Activated CD4-positive, alpha-beta T cell treated with anti-CD3 and anti-CD28 coated beads, Interleukin-2, amount 50 U/mL, for 16 hours (primary cell): ENCODE measurements at regions not wholly inside any gene's neighbourhood (a gene's known extent, or its start where the extent isn't known, plus 50 kb on each side); places are given as distances from the start of the nearest gene placed in this dataset.
"Not testable (repeated sequence)": the region's sequence is repeated elsewhere in the genome, so short reads cannot be mapped to it uniquely, and the experiment has no call there.

Experiments used
- DNase-seq: peaks from one replicate; pipeline ENCODE4 v3.0.0-alpha.2; 2020

DNA sequence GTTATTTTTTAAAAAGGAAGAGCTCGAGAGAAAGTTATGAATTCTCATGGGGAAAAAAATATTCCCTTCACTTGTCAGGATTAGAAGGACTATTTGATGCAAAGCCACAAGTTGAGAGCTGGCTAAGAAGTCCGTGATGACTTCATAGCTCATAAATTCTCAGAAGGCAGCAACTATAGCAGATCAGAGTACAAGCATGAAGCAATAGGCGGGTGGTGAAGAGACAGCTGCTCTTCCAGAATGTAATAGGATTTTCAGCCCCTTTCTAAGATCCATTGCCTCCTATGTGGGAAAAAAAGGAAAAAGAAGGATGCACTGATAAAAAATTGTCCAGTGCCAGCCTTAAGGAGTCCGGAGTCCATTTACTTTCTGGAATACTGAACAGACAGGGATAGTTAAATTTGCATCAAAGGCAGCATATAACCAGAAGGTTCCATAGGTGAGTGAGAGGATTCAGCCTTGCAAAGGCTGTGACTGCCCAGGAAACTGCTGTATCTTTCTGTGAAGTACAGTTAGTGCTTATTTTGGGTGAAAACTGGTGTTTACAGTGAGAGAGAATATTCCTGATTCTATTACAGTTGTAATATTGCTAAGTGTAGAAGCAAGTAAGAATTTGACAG lies 929.5 kb upstream of the ALCAM start:
- no peak for DNase-seq

- DNase-seq, result no peak
Measured at GRCh38 chr3:104437891-104438290, 928.8 kb upstream of the ALCAM start.

GRCh38 chr3:104438706-104439105 lies 928.0 kb upstream of the ALCAM start:
- no peak for DNase-seq

DNA sequence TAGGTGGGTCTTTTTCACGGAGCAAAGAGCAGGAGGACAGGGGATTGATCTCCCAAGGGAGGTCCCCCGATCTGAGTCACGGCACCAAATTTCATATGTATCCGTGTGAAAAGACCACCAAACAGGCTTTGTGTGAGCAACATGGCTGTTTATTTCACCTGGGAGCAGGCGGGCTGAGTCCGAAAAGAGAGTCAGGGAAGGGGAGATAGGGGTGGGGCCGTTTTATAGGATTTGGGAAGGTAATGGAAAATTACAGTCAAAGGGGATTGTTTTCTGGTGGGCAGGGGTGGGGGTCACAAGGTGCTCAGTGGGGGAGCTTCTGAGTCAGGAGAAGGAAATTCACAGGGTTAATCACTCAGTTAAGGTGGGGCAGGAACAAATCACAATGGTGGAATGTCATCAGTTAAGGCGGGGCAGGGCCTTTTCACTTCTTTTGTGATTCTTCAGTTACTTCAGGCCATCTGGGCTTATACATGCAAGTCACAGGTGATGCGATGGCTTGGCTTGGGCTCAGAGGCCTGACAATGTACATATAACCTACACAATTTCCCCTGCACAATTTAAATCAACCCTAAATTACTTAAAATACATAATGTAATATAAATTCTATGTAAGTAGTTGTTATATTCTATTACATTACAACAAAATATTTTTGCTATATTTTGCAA lies 921.3 kb upstream of the ALCAM start:
- DNase-seq, result not testable (repeated sequence)

GRCh38 chr3:104447681-104448080 lies 919.0 kb upstream of the ALCAM start:
- DNase-seq, result no peak

DNA sequence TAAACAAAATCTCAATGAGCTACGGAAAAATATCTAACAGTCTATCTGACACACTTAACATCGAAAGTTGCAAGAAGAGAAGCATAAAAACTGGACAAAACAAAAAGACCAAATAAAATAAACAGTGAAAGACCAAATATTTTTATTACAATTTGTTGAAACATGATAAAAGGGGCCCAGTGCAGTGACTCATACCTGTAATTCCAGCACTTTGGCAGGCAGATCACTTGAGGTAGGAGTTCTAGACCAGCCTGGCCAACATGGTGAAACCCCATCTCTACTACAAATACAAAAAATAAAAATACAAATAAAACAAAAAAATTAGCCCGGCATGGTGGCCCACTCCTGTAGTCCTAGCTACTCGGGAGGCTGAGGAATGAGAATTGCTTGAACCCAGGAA lies 914.0 kb upstream of the ALCAM start:
- no peak for DNase-seq

GRCh38 chr3:104458657-104459056 lies 908.1 kb upstream of the ALCAM start:
- no peak for DNase-seq

- DNase-seq, result no peak
Measured at GRCh38 chr3:104460477-104461406, 906.0 kb upstream of the ALCAM start.

DNA sequence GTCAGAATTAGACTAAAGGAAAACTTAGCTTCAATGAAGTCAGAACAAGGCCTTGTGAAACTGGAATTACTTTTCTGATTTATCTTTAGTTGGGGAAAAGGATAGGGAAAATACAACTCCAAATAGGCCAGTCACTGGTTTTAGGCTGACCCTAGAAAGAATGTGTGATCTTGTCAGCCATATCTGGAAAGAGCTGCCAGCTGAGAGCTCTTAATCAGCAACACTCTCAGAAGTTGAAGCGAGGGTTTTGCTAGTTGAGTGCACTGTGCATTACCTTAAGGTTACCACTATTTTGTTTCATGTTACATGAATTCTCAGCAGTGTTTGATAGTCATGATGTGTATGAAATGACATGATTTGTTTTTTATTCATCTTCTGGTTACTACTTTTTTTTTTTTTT lies 905.3 kb upstream of the ALCAM start:
- DNase-seq, result no peak

GRCh38 chr3:104472221-104472620 lies 894.5 kb upstream of the ALCAM start:
- no peak for DNase-seq

DNA sequence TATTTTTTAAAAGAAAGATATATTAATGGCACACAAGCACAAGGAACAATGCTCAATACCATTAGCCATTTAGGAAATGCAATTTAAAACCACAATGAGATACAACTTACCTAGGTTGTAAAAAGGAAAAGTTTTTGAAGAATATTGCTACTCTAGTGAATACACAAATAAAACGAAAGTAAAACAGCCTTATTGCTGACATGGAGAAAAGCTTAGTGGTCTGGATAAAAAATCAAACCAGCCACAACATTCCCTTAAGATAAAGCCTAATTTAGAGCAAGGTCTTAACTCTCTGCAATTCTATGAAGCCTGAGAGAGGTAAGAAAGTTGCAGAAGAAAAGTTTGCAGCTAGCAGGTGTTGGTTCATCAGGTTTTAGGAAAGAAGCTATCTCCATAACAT lies 892.7 kb upstream of the ALCAM start:
- DNase-seq, result no peak

DNA sequence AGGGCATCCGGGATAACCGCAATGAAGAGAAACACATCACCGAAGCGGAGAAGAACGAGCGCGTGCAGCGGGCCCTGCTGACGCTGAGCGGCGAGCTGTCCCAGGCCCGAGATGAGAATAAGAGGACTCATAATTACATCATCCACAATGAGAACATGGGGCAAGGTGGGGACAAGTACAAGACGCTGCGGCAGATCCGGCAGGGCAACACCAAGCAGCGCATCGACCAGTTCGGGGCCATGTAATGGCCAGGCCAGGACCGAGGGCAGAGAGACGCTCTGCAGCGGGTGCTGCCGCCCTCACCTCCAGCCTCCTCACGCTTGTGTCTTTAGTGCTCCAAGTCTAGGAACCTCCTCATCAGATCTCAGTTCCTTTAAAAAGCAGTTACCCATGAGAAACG lies 863.7 kb upstream of the ALCAM start:
- DNase-seq, result no peak

- DNase-seq, result no peak
Measured at GRCh38 chr3:104510131-104510849, 856.4 kb upstream of the ALCAM start.

- DNase-seq, result no peak
Measured at GRCh38 chr3:104514371-104514770, 852.3 kb upstream of the ALCAM start.

DNA sequence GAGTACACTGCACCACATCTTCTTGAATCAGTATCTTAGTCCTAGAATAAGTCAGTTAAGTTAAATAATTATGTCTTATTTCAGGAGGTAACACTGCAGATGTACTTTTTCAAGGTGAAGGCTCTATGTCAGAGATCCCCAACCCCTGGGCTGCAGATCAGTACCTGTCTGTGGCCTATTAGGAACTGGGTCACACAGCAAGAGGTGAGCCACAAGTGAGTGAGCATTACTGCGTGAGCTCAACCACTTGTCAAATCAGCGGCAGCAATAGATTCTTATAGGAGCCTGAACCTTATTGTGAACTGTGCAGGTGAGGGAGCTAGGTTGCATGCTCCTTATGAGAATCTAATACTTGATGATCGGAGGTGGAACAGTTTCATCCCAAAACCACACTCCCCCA lies 851.9 kb upstream of the ALCAM start:
- no peak for DNase-seq

DNA sequence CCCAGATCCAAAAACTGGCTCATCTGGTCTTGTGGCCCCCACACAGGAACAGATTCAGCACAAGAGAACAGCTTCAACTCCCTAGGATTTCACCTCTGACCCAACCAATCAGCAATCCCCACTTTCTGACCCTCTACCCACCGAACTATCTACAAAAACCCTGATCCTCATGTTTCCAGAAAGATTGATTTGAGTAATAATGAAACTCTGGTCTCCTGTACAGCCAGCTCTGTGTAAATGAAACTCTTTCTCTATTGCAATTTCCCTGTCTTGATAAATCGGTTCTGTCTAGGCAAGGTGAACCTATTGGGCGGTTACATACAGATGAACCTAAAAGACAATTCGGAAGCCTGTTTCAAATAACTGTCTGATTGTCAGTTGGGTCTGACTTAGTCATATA lies 847.6 kb upstream of the ALCAM start:
- DNase-seq, result no peak

- no peak for DNase-seq
Measured at GRCh38 chr3:104519468-104520227, 847.1 kb upstream of the ALCAM start.

- no peak for DNase-seq
Measured at GRCh38 chr3:104520228-104520655, 846.5 kb upstream of the ALCAM start.

DNA sequence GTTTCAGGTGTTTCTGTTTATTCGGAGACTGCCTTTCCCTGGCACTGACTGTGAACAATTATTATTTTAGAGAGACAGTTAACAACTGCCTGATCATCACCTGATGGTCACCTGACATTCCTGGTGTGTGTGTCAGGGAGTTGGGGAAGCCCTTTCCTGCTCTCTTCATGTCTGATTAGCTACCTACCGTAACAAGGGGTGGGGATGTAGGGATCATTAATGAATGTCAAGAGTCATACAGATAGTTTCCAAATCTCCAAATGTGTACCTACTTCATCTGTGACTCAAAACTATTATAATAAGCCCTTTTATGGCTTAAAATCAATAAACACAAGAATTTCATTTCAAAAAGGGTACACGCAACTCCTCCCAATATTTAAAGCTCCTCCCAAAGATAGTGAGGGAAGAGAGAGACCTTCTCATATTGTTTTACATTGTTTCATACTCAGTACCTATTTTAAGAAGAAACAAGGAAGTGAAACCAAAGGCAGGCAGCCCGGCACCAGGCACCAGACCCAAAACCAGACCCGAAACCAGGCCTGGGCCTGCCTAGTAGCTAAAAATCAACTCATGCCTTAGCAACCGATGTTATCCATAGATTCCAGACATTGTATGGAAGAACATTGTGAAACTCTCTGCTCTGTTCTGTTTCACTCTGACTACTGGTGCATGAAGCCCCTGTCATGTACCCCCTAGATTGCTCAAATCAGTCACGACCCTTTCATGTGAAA lies 844.9 kb upstream of the ALCAM start:
- DNase-seq, result no peak

DNA sequence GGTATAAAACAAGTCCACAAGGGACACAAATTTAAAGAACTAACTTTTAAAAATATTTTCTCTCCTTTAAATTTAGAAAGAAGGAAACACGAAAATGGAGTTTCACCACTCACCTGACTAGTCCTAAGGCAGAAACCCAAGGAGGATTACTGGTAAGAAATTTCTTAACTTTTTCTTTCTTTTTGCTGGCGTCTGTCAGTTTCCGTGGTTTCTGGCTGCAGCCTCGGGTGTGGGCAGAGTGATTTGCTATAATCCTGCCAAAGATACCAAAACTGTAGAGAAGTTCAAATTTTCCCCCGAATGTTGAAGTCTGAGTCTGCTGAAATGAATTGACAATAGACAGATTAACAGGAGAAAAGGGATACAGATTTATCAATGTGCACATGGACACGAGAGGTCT lies 843.6 kb upstream of the ALCAM start:
- DNase-seq, result no peak

DNA sequence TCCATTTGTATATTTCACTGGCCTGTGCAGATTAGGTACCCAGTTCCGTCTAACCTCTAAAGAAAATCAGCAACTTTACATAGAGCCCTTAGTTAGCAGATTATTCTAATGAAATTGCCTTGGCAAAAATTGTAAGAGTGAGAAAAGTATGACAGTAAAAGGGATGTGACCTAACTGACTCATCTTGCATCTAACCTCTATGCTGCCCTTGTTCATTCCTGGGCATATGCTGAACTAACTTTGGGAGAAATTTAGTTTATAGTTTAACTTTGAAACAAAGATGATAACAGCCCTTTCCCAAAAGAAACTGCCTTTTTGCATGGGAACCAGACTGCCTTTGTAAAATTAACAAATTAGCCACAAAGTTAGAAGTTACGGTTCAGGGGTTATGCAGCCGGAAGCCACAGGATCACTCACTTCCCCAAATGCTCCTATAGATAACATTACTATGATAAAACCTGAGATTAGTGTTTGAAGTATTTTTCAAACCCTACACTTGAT lies 839.8 kb upstream of the ALCAM start:
- no peak for DNase-seq

GRCh38 chr3:104530934-104531333 lies 835.8 kb upstream of the ALCAM start:
- no peak for DNase-seq
